Stimulated activated CD8-positive, alpha-beta memory T cell treated with anti-CD3 and anti-CD28 coated beads, Interleukin-2, amount 100 ng/mL, for 48 hours (primary cell): ENCODE measurements at regions not wholly inside any gene's neighbourhood (a gene's known extent, or its start where the extent isn't known, plus 50 kb on each side); places are given as distances from the start of the nearest gene placed in this dataset.
"Not testable (repeated sequence)": the region's sequence is repeated elsewhere in the genome, so short reads cannot be mapped to it uniquely, and the experiment has no call there.

ENCODE experiments used
- DNase-seq, 2 donors: peaks; one replicate each; pipeline ENCODE4 v3.0.0-alpha.2; 2020; ENCODE audit warnings: low read depth in 2 of 2

GRCh38 chr13:83485101-83485500 is 397.2 kb downstream of the SLITRK1 start:
- DNase-seq = no peak

GRCh38 chr13:83471011-83471410 is 411.3 kb downstream of the SLITRK1 start:
- no peak for DNase-seq

DNA sequence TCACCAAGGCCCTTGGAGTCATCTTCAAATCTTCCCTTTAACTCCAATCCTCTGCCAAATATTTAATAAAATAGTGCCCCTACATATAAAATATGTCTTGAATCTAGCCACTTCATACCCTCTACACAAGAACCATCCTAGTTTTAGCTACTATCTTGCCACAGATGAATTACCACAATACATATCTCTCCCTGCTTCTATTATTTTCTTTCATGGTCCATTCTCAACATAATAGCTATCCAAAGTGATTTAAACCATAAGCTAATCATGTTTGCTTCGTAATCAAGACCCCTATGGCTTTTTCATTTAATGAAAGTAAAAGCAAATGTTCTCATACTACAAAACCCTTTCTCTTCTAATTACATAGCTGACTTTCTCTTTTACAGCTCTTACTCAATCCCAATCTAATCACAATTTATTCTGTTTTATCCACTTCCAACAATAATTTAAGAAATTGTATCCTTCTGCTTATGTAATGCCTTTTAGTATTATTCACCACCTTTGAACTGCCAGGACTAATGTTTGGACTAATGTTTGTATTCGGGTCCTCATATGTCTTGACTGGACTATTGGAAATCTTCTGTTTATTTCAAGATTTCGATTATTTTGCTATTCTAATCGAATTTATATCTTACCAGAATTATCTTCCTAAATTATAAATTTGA is 412.0 kb downstream of the SLITRK1 start:
- DNase-seq = no peak

GRCh38 chr13:83453723-83454122 is 428.6 kb downstream of the SLITRK1 start:
- no peak for DNase-seq

DNA sequence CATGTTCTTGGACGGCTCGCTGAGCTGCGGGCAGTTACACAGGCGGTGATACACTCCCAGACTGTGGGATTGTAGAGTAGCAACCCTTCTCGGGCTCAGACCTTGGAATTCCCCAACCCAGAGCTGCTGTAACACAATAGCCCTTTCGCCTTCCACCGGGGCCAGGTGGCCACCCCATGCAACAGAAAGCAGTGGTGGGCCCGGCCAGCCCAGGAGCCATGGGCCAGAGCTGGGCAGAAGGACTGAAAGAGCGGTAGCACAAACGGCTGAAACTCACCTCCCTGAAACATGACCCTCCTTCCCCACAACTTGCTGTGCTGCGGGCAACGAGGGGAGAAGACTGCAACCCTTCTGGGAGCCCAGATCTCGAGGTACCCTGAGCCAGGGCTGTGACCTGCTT is 429.0 kb downstream of the SLITRK1 start:
- DNase-seq = no peak

DNA sequence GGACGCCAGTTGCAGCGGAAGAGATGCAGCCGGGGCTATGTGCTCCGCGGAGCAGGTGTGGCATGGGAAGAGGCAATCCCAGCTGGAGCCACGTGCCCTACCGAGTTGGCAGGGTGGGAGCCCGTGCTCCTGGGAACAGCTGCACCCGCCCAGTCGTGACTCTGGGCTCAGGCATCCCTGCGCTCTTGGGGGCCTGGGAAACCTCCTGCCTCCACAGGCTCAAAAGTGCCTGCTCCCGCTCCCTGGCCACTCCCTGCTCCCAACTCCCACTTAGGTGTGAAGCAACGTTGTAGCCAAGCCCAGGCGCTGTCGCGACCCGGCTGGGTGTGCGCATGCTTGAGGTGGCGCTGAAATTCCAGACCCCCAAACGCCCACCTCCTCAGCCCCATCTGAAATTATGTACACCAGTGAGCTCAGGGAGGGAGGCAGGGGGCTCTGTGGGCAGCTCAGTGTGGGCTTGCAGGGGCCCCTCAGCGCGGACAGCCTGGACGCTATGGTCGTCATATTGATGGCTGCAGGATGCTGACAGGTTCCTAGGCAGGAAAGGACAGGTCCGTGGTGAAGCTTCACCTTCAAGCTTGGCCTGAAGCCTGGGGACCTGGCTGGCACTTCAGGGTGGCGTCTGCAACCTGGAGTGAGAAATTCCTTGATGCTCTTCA is 429.9 kb downstream of the SLITRK1 start:
- DNase-seq = no peak

DNA sequence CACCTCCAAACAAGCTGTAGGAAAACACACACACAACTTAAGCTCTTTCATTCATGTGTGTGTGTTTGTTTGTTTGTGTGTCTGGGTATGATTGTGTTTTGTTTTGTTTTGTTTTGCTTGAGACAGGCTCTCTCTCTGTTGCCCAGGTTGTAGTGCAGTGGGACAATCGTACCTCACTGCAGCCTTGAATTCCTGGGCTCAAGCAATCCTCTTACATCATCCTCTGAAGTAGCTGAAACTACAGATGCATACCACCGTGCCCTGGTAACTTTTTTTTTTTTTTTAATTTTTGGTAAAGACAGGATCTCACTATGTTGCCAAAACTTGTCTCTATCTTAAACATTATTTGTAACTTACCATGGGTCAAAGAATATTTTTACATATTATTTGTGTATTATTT is 431.7 kb downstream of the SLITRK1 start:
- no peak for DNase-seq

DNA sequence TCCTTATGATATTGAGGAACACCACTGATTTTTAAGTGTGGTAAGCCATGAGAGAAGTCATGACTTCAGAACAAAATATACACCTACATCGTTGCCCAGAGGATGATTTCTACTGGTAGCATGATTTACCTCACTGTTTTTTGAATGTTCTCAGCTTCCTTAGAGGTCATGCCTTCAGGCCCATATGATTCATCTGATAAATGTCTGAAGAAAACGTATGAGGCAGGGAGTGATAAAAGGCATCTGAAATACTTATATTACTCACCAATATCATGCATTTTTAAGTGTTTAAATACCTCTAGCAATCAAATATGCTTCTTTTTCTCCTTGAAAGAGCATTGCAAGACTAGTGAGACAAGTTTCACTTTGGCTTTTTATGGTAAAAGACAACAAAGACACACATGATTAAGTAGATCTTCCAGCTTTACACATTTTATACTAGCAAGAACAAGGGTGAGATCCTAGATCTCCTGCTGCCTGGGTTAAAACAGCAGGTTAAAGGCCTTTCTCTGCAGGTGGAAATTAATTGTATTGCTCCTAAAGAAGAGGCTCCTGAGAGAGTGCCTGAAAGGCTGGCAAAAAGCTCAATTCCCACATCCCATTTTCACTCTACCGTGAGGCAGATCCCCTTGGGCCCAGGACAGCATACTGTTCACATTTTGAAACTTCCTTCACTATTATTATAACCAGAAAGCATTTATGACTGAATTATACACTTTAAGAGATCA is 432.4 kb downstream of the SLITRK1 start:
- no peak for DNase-seq

GRCh38 chr13:83440465-83440864 is 441.8 kb downstream of the SLITRK1 start:
- no peak for DNase-seq

GRCh38 chr13:83439464-83439863 is 442.8 kb downstream of the SLITRK1 start:
- DNase-seq = not testable (repeated sequence)

DNA sequence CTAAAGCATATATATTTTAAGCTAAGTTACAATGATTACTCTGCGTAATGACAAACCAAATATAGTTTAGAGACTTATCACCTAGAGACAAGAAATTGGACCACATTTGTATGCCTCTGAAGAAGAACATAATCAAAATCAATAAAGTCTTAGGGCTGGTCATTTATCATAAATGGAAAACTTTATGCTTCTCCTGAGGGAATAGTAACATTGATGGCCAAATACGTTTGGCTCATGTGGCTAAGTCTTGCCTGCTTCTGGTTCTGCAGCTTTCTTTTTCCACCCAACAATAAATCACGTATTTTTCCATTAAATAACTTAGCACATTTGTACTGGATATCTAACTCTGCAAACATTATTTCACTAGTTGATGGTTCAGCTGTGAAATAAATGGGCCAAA is 458.4 kb downstream of the SLITRK1 start:
- no peak for DNase-seq

DNA sequence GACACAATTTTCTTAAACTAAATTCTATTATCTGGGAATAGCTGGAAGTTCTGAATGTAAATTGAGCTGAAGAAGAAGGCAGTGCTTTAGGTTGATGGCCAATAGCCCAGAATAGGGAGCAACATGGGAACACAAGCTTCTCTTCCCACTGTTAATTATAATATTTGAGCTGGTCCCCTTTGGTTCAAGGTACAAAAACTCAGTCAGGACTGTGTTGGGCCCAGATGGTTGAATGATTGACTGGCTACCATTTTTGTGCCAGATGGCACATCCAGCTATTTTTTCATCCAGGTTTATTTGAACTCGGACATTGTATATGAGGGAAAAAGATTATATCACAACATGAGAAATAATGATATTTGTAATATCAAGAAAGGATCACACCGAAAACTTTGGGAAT is 458.9 kb downstream of the SLITRK1 start:
- DNase-seq = no peak

GRCh38 chr13:83414393-83414792 is 467.9 kb downstream of the SLITRK1 start:
- no peak for DNase-seq

- no peak for DNase-seq
These were observed 495.7 kb downstream of the SLITRK1 start for GRCh38 chr13:83386609-83387008.

- DNase-seq = no peak
These were observed 503.4 kb downstream of the SLITRK1 start for GRCh38 chr13:83378908-83379307.

DNA sequence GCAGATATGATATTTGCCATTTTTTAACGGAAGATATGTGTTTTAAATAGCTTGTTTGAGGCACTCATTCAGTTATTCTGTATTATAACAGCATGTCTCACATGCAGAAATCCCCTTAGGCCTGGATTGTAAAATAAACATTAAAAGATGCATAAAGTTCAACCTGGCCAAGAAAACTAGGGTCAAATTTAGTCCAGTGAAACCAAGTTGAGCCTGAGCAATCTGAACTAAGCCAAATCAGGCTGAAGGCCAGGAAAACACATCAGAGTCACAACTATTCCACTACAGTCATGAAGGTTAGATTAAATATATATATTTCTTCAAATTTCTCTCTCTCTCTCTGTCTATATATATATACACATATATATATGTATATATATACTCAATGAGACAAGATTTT is 504.8 kb downstream of the SLITRK1 start:
- DNase-seq = no peak

DNA sequence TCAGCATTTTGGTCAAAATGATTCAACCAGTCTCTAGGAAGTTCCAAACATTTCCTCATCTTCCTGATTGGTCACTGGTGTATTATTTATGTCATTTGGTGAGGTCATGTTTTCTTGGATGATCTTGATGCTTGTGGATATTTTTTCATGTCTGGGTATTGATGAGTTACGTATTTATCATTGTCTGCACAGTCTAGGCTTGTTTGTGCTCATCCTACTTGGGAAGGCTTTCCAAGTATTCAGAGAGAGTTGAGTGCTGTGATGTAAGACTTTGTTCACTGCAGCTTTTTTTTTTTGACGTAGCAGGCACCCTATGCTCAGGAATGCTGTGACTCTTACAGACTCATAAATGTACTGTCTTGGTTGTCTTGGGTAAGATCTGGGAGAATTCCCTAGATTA is 509.5 kb downstream of the SLITRK1 start:
- no peak for DNase-seq

DNA sequence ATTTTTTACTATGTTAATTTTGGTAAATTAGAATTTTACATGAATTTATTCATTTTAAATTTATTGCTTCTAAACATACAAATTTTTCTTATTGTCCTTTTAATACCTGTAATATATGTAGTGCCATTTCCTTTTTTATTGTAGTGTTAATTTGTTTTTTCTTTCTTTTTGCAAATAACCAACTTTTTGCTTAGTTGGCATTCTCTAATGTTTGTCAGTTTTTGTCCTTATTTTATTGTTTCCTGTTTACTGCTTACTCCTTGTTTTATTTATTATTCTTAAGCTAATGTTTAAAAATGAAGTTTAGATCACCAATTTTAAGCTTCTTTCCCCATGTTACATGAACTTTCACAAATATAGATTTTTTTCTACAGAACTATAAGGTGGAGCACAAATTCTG is 516.6 kb downstream of the SLITRK1 start:
- DNase-seq = no peak

DNA sequence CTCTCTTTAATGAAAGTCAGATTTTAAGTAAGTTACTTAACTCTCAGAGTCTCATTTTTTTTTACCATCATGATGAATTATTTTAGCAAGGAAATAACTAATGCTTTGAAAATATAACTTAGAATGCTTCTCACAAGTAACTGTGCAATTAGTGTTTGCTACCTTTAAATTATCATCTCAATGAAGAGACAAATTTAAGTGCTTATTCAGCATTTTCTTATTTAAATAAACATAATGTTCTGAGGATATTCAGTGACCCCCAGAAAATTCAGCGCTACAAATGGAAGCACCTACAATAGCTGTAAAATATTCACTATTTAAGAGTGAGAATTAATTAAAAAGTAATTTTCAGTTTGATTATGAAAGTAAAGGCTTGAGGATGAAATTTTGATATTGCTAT is 527.2 kb downstream of the SLITRK1 start:
- no peak for DNase-seq

- no peak for DNase-seq
These were observed 529.9 kb downstream of the SLITRK1 start for GRCh38 chr13:83352391-83352790.

DNA sequence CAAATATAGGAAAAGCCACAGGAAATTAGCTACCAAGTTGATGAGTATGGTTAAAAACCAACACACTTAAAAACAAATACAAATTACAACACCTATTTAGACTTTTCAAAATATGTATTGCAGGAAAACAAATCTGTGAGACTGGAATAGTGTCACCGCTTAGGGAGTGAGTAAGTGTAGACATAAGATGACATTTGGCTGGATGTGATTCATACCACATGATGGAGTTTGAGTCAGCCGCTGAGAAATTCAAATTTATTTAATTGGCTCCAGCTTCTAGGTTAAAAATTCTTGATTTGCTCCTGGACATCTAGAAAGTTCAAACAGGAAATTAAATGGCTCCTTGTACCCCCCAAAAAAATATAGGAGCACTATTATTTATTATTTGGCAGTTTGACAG is 531.7 kb downstream of the SLITRK1 start:
- DNase-seq = no peak

- no peak for DNase-seq
These were observed 537.8 kb downstream of the SLITRK1 start for GRCh38 chr13:83344518-83344917.

- DNase-seq = no peak
These were observed 542.1 kb downstream of the SLITRK1 start for GRCh38 chr13:83340170-83340569.
